Esophagus (tissue), 2 donors: ENCODE measurements at regions not wholly inside any gene's neighbourhood (a gene's known extent, or its start where the extent isn't known, plus 50 kb on each side); places are given as distances from the start of the nearest gene placed in this dataset.

ENCODE experiments used
- H3K27ac ChIP-seq, 2 donors: one replicate each; pipeline ENCODE4 v1.5.1; 2013; ENCODE audit warnings: low read depth in 2 of 2, mild to moderate bottlenecking in 2 of 2, inconsistent platforms in 1 of 2, low read length in 1 of 2, moderate library complexity in 1 of 2
- H3K27me3 ChIP-seq, 2 donors: one replicate each; pipeline ENCODE4 v1.6.1; 2013; ENCODE audit warnings: low read length in 2 of 2, control low read depth in 1 of 2, mild to moderate bottlenecking in 1 of 2; ENCODE audit not compliant: insufficient read depth in 2 of 2, control insufficient read depth in 1 of 2
- H3K36me3 ChIP-seq, 2 donors: one replicate each; pipeline ENCODE4 v1.6.1; 2013; ENCODE audit warnings: low read length in 1 of 2; ENCODE audit not compliant: control insufficient read depth in 2 of 2, insufficient read depth in 2 of 2
- H3K4me1 ChIP-seq, 2 donors: one replicate each; pipeline ENCODE4 v1.6.1; 2013; ENCODE audit warnings: low read length in 1 of 2; ENCODE audit not compliant: control insufficient read depth in 2 of 2, insufficient read depth in 2 of 2
- H3K4me3 ChIP-seq, 2 donors: one replicate each; pipeline ENCODE4 v1.5.1; 2013; ENCODE audit warnings: low read length in 2 of 2, mild to moderate bottlenecking in 2 of 2, low read depth in 1 of 2, moderate library complexity in 1 of 2
- H3K9me3 ChIP-seq, 2 donors: one replicate each; pipeline ENCODE4 v1.6.1; 2013; ENCODE audit warnings: mild to moderate bottlenecking in 2 of 2, low read depth in 1 of 2, low read length in 1 of 2, moderate library complexity in 1 of 2; ENCODE audit not compliant: control insufficient read depth in 2 of 2, insufficient read depth in 1 of 2
- WGBS, 2 donors: extraction: QIAGEN DNeasy Blood & Tissue Kit; methylation state at CpG; one replicate each; pipeline ENCODE4 v1.1.7; 2013; 5-methylcytosine and 5-hydroxymethylcytosine counted together
- donor health status: healthy with polysubstance abuse.
- donor health status: Bipolar disorder and iron deficiency.

- WGBS, 2 donors = 29 to 40% methylated on average over 3 of the region's 3 CpGs
- no peak overlapping the region for H3K4me3 ChIP-seq
- no peaks in the 10 kb centered on the region for H3K27me3 ChIP-seq
- H3K27ac ChIP-seq = no peak overlapping the region
- H3K9me3 ChIP-seq = no peaks in the 10 kb centered on the region
- no peaks in the 10 kb centered on the region for H3K36me3 ChIP-seq
- H3K4me1 ChIP-seq = peaks cover 0 to 2% of the 10 kb centered on the region in 2 donors
Measured at GRCh38 chr21:17440969-17441368, 71.9 kb upstream of the CXADR start.

- no peak overlapping the region for H3K27ac ChIP-seq
- H3K4me3 ChIP-seq = no peak overlapping the region
- 33 to 49% methylated on average over 1 of the region's 1 CpG for WGBS, 2 donors
- H3K4me1 ChIP-seq = peaks cover 0 to 2% of the 10 kb centered on the region in 2 donors
- no peaks in the 10 kb centered on the region for H3K36me3 ChIP-seq
- H3K9me3 ChIP-seq = no peaks in the 10 kb centered on the region
- no peaks in the 10 kb centered on the region for H3K27me3 ChIP-seq
Measured at GRCh38 chr21:17441370-17441769, 71.5 kb upstream of the CXADR start.

GRCh38 chr21:17442165-17442564, 70.7 kb upstream of the CXADR start:
- peaks cover 0 to 2% of the 10 kb centered on the region in 2 donors for H3K4me1 ChIP-seq
- no peak overlapping the region for H3K4me3 ChIP-seq
- H3K9me3 ChIP-seq = no peaks in the 10 kb centered on the region
- 76 to 78% methylated on average over 2 of the region's 2 CpGs for WGBS, 2 donors
- H3K27ac ChIP-seq = peak overlapping the region in 1 of 2 donors; percentile 48
- H3K27me3 ChIP-seq = no peaks in the 10 kb centered on the region
- no peaks in the 10 kb centered on the region for H3K36me3 ChIP-seq

DNA sequence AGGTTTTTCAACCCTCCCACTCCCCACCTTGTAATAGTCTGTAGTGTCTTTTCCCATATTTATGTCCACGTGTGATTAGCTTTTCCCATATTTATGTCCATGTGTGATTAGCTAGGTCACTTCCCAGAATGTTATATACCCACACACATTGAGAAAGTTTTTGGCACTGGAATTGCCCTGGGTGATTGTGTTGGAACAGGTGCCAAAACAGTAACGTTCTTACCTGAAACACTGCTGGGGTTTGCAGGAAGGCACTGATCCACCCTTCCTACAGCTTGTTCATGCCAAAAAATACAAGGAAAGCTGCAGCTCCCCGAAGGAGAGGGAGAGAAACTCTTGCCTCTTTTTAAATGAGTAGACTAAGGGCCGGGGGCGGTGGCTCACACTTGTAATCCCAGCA, 68.0 kb upstream of the CXADR start:
- Histone ChIP-seq H3K4me3 (no peak overlapping the region), H3K27ac (no peak overlapping the region), H3K36me3 (no peaks in the 10 kb centered on the region), H3K4me1 (peaks cover 0 to 2% of the 10 kb centered on the region in 2 donors), H3K9me3 (no peaks in the 10 kb centered on the region), H3K27me3 (no peaks in the 10 kb centered on the region)
- 47 to 53% methylated on average over 5 of the region's 5 CpGs for WGBS, 2 donors

DNA sequence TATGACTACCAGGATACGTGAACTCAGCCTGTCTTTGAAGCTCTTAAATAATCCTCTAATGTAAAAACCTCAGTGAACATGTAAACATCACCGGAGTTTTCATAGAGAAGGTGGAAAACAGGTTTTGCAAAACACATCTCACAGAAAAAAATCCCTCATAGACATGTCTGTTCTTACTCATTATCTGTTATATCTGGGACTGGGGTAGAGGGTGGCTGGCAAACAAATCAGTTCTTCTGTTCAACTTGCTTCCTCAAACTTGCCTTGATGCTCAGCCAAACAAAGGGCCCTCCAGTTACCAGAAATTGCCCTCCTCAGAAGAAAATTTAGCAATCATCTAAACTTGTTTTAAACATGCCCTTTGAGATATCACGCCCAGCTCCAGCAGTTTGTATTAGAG, 66.1 kb upstream of the CXADR start:
- no peak overlapping the region for H3K27ac ChIP-seq
- WGBS, 2 donors = 49 to 58% methylated on average over 3 of the region's 3 CpGs

DNA sequence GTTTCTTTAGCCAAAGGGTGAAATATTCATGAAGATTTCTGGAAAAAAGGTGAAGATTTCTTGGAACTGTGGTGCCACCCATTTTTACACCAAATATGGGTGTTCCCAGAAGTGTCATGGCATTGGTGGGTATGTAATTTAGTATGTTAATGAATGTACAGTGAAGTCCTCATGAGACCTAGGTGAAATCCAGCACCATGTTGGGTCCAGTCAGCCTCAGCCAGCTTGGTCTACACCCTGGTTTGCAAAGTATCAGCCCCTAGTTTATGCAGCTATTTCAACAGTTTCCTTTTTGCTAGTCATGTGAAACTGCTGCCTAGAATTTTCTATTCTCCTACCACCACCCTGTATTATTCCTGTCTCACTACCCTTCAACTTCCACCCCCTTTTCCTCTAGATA, 63.1 kb upstream of the CXADR start:
- no peak overlapping the region for H3K27ac ChIP-seq
- H3K9me3 ChIP-seq = no peaks in the 10 kb centered on the region
- no peak overlapping the region for H3K4me3 ChIP-seq
- no peaks in the 10 kb centered on the region for H3K4me1 ChIP-seq
- no peaks in the 10 kb centered on the region for H3K27me3 ChIP-seq
- no peaks in the 10 kb centered on the region for H3K36me3 ChIP-seq

More for the DNA sequence above, 66.1 kb upstream of the CXADR start:
- Histone ChIP-seq H3K4me1 (peaks cover 0 to 2% of the 10 kb centered on the region in 2 donors), H3K4me3 (no peak overlapping the region), H3K27me3 (no peaks in the 10 kb centered on the region), H3K36me3 (no peaks in the 10 kb centered on the region), H3K9me3 (no peaks in the 10 kb centered on the region)

- WGBS, 2 donors = 28 to 34% methylated on average over 4 of the region's 4 CpGs
- no peaks in the 10 kb centered on the region for H3K27me3 ChIP-seq
- no peaks in the 10 kb centered on the region for H3K4me1 ChIP-seq
- no peaks in the 10 kb centered on the region for H3K9me3 ChIP-seq
- no peak overlapping the region for H3K27ac ChIP-seq
- H3K4me3 ChIP-seq = no peak overlapping the region
- no peaks in the 10 kb centered on the region for H3K36me3 ChIP-seq
Measured at GRCh38 chr21:17451364-17451891, 61.4 kb upstream of the CXADR start.

GRCh38 chr21:17454315-17455027, 58.4 kb upstream of the CXADR start:
- no peak overlapping the region for H3K4me3 ChIP-seq
- 7 to 13% methylated on average over 24 of the region's 24 CpGs for WGBS, 2 donors
- H3K27me3 ChIP-seq = no peaks in the 10 kb centered on the region
- H3K4me1 ChIP-seq = no peaks in the 10 kb centered on the region
- H3K36me3 ChIP-seq = no peaks in the 10 kb centered on the region
- H3K9me3 ChIP-seq = no peaks in the 10 kb centered on the region
- H3K27ac ChIP-seq = peak overlapping the region in 1 of 2 donors; percentile 7

- Histone ChIP-seq H3K27ac (no peak overlapping the region), H3K27me3 (no peaks in the 10 kb centered on the region), H3K9me3 (no peaks in the 10 kb centered on the region), H3K4me3 (no peak overlapping the region), H3K36me3 (no peaks in the 10 kb centered on the region), H3K4me1 (no peaks in the 10 kb centered on the region)
- WGBS, 2 donors = 62 to 69% methylated on average over 4 of the region's 4 CpGs
Measured at GRCh38 chr21:17455028-17455353, 57.9 kb upstream of the CXADR start.

GRCh38 chr21:17455451-17455850, 57.4 kb upstream of the CXADR start:
- no peak overlapping the region for H3K4me3 ChIP-seq
- H3K4me1 ChIP-seq = no peaks in the 10 kb centered on the region
- H3K27me3 ChIP-seq = no peaks in the 10 kb centered on the region
- no peaks in the 10 kb centered on the region for H3K9me3 ChIP-seq
- no peaks in the 10 kb centered on the region for H3K36me3 ChIP-seq
- WGBS, 2 donors = 73 to 85% methylated on average over 6 of the region's 6 CpGs
- H3K27ac ChIP-seq = no peak overlapping the region
